ENCODE measurements at regions not wholly inside any gene's neighbourhood (a gene's known extent, or its start where the extent isn't known, plus 50 kb on each side); places are given as distances from the start of the nearest gene placed in this dataset.

DNA sequence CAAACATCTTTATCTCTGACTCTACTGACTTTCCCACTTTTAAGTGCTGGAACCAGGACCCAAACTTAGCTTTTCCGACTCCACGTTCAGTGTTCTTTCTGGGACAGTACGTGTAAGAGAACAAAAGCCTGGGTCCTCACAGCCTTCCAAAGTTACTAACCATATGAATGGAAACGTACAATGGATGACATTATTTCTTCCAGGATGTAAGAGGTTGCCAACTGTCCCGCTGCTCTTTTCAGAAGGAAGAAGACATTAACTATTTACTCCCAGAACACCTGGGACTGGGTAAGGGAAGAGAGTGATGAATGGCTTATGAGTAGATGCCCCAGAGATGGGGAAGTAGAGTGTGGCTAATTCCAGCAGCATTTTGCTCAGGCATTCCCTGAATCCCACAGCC, 114.7 kb downstream of the TRAPPC11 start:
- no peak for TF ChIP-seq CTCF (IDR thresholded peaks at IDR 0.05)
- no peak for TF ChIP-seq EZH2phosphoT487 (IDR thresholded peaks at IDR 0.05)
